ENCODE measurements at regions not wholly inside any gene's neighbourhood (a gene's known extent, or its start where the extent isn't known, plus 50 kb on each side); places are given as distances from the start of the nearest gene placed in this dataset.

GRCh38 chr16:79691007-79691406 is 90.5 kb upstream of the MAF start:
- H2AK5ac ChIP-seq (ENCODE audit: insufficient read length, low read length) = no peak overlapping the region
- H3K4me2 ChIP-seq (ENCODE audit: insufficient read depth, insufficient read length, low read length) = no peak overlapping the region
- H2BK12ac ChIP-seq (ENCODE audit: insufficient read length, low read depth, low read length) = no peak overlapping the region
- H4K8ac ChIP-seq (replicated peaks; ENCODE audit: insufficient read length, low read depth, low read length) = no peak overlapping the region
- H3K79me1 ChIP-seq (ENCODE audit: insufficient read depth, low read depth, low read length, poor library complexity, severe bottlenecking) = no peaks in the 10 kb centered on the region
- H2BK15ac ChIP-seq (ENCODE audit: low read depth, low read length) = no peak overlapping the region
- H3K18ac ChIP-seq (ENCODE audit: insufficient read length, low read depth, low read length) = no peak overlapping the region
- no peak overlapping the region for H2BK20ac ChIP-seq (ENCODE audit: low read depth, low read length, poor library complexity, severe bottlenecking)
- no peaks in the 10 kb centered on the region; a peak in 1 of 7 replicates for H3K36me3 Mint-ChIP-seq (ENCODE audit: insufficient read depth in 1 of 3, low read depth in 3 of 3)
- H4K91ac ChIP-seq (ENCODE audit: insufficient read length, low read depth, low read length) = no peak overlapping the region
- H3K23ac ChIP-seq (ENCODE audit: insufficient read length, low read depth, low read length) = no peak overlapping the region
- no peak overlapping the region for H3K4me3 Mint-ChIP-seq
- no CpG with 5 or more reads among the region's 5 CpGs for WGBS (ENCODE audit: extremely low coverage, insufficient read length, low lambda C conversion rate)
- H4K5ac ChIP-seq (ENCODE audit: insufficient read length, low read depth, low read length) = no peak overlapping the region
- no peak for TF ChIP-seq CTCF (conservative IDR thresholded peaks at IDR 0.05)
- H3K14ac ChIP-seq (ENCODE audit: insufficient read depth, low read length) = no peak overlapping the region
- H3K27me3 ChIP-seq (ENCODE audit: insufficient read depth, low read length) = no peaks in the 10 kb centered on the region
- H3K23me2 ChIP-seq (ENCODE audit: insufficient read length, low read depth, low read length, poor library complexity, severe bottlenecking) = no peaks in the 10 kb centered on the region
- H3K4me1 Mint-ChIP-seq = no peaks in the 10 kb centered on the region
- no peak overlapping the region for H3T11ph ChIP-seq (ENCODE audit: low read length)
- H2BK5ac ChIP-seq (ENCODE audit: insufficient read length, low read length) = no peak overlapping the region
- no peaks in the 10 kb centered on the region for H3K79me2 ChIP-seq (ENCODE audit: insufficient read depth, low read length)
- DNase-seq = no peak
- no peak overlapping the region for H2BK120ac ChIP-seq (ENCODE audit: low read depth, low read length, poor library complexity, severe bottlenecking)
- no peaks in the 10 kb centered on the region for H3K27me3 Mint-ChIP-seq (ENCODE audit: low read depth)
- H3K9me3 ChIP-seq (ENCODE audit: control insufficient read depth, low read depth, low read length) = no peaks in the 10 kb centered on the region
- H4K20me1 ChIP-seq (ENCODE audit: control insufficient read depth, insufficient read depth, insufficient read length) = no peaks in the 10 kb centered on the region
- H3K27ac ChIP-seq (ENCODE audit: insufficient read length, low read depth, low read length) = no peak overlapping the region
- H2AFZ ChIP-seq (ENCODE audit: low read length) = no peak overlapping the region
- H3K9me3 Mint-ChIP-seq = peaks cover 0 to 3% of the 10 kb centered on the region in 2 experiments; a peak in 1 of 5 replicates
- H3K4me1 ChIP-seq (ENCODE audit: insufficient read depth, low read length) = no peaks in the 10 kb centered on the region
- no peak overlapping the region for H3K27ac Mint-ChIP-seq
- H3K56ac ChIP-seq (ENCODE audit: insufficient read length, low read depth, low read length) = no peak overlapping the region
- no peak overlapping the region for H3K4ac ChIP-seq (ENCODE audit: low read depth, low read length)
- H3K9ac ChIP-seq (ENCODE audit: extremely low read depth, insufficient read length, low read length) = no peak overlapping the region

Measured in H9 (cell line).